GM19438 (cell line): ENCODE measurements at regions not wholly inside any gene's neighbourhood (a gene's known extent, or its start where the extent isn't known, plus 50 kb on each side); places are given as distances from the start of the nearest gene placed in this dataset.

Experiments used
- ATAC-seq: cut with Tn5 transposase; IDR thresholded peaks from one replicate; pipeline ENCODE4 v1.9.1; 2021; ENCODE audit warnings: low read depth; ENCODE audit not compliant: unreplicated experiment

GRCh38 chr13:89239361-89240127 is 1568.4 kb downstream of the SLITRK5 start:
- ATAC-seq = no peak

DNA sequence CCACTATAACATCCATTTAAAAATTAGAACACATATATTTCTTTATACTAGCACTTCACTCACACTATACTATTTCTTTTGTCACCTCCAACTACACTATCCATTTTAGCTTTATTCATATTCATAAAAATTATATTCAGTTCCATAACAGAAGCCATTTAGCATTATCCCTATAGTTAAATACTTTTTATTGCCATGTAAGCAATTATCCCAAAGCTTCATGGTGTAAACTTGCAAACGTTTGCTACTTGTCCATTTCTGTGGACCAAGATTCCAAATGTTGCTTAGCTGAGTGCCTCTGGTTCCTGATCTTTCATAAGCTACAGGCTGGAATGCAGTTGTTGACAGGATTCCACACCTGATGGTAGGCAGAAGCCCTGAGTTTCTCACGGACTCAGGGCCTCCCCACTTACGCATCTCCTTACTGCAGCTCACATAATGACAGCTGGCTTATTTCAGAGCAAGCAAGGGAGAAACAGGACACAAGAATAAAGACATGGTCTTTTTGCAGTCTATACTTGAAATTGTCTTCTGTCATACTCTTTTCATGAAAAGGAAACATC is 1584.8 kb downstream of the SLITRK5 start:
- ATAC-seq = no peak

- no peak for ATAC-seq
These were observed 1596.6 kb downstream of the SLITRK5 start for GRCh38 chr13:89267734-89268133.

GRCh38 chr13:89269737-89270136 is 1598.6 kb downstream of the SLITRK5 start:
- ATAC-seq = no peak

DNA sequence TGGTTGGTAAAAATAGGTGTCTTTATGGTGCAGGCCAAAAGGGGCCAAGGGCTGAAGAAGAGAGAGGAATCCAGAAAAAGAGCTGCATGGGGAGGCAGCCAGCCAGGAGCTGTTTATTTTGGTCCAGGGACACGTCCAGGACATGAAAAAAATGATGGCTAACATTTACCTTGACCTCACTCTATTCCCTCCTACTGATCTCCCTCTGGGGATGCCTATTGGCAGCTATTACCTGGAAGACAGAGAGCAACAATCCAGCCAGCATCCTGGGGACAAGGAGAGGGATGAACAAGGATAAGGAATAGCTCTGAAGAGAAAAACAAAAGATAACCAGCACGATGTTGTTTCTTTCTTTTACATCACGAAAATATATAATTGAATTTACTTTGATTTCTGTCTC is 1599.6 kb downstream of the SLITRK5 start:
- ATAC-seq = no peak

GRCh38 chr13:89279374-89279773 is 1608.2 kb downstream of the SLITRK5 start:
- ATAC-seq = no peak

DNA sequence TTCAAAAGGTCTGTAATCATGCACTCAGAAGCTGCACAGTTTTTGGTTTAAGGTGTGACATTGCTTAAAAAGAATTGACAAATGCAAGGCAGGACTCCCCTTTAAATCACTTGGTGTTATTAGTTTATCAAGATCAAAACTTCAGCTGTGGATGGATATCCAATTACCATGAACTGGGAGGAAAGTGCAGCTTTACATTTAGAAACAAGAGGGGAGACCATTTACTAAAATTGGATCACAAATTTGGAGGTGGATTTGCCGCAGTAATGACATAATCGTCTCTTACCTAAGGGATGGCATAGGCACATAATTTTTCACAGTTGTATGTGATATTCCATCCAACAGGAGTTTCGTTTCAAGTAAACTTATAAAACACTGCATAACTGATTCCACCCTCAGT is 1610.2 kb downstream of the SLITRK5 start:
- ATAC-seq = no peak

DNA sequence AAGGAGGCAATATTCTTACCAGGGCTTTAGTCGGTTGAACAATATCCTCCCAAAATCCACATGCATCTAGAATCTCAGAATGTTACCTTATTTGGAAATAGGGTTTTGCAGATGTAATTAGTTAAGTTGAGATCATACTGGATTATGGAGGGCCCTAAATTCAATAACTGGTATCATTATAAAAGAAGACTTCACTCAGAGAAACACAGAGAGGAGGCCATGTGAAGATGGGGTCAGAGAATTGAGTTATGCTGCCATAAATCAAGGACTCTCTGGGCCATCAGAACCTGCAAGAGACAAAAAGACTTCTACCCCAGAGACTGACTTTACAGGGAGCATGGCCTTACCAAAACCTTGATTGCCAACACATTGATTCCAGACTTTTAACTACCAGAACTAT is 1611.1 kb downstream of the SLITRK5 start:
- ATAC-seq = no peak

DNA sequence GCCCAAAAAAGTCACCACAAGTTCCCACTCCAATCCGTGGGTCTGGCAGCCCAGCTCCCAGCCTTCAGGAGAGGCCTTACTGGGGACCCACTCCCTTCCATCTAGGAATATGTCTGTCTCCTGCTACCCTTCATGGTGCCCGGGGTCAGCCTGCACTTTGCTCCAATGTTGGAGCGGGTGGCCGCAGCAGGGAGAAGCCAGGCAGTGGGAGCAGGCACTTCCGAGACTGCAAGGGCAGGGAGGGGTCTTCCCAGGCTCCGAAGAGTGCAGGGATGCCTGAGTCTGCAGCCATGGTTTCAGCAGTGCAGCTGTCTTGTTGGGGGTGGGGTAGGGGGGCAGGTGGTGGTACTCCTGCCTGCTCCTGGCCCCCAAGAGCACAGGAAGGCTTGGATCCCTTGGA is 1616.2 kb downstream of the SLITRK5 start:
- no peak for ATAC-seq

- no peak for ATAC-seq
These were observed 1623.1 kb downstream of the SLITRK5 start for GRCh38 chr13:89294115-89294867.

DNA sequence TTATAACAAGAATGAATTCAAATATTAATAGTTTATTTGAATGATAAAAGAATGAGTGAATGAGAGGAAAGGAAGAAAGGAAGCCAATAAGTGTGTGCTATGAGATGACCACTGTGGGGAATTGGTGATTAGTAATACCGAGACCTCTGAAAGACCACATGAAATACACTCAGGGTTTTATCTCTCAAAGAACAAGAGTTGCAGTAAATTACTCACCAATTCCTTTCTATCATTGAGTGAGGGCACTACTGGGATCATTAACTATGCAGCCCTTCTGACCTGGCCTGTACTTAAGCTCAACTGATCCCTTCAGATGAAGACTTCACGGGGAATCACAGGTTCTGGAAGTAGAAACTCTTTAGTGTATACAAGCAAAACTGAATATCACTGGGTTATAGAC is 1636.1 kb downstream of the SLITRK5 start:
- no peak for ATAC-seq

- ATAC-seq = no peak
These were observed 1639.9 kb downstream of the SLITRK5 start for GRCh38 chr13:89310943-89311672.

- no peak for ATAC-seq
These were observed 1644.1 kb downstream of the SLITRK5 start for GRCh38 chr13:89315287-89315686.

- ATAC-seq = no peak
These were observed 1651.3 kb downstream of the SLITRK5 start for GRCh38 chr13:89322466-89322865.

GRCh38 chr13:89324582-89324981 is 1653.4 kb downstream of the SLITRK5 start:
- no peak for ATAC-seq

DNA sequence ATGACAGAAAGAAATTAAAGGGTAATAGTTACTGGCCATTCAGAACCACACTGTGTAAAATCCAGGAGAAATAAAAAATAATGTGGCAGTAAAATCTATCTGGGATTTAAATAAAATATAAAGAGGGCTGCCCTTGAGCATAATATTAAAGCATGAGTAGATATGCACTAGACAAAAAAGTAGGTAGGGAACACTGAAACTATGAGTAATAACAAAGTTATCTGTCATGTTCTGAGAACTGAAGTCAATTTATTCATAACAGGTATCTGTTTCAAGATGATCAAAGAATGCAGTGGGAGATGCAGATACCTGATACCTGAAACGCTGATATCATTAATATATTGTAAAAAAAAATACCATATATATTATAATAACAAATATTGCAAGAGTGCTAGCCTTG is 1672.0 kb downstream of the SLITRK5 start:
- ATAC-seq = no peak

- ATAC-seq = no peak
These were observed 1681.2 kb downstream of the SLITRK5 start for GRCh38 chr13:89352384-89352783.

- ATAC-seq = no peak
These were observed 1690.7 kb downstream of the SLITRK5 start for GRCh38 chr13:89361909-89362308.

GRCh38 chr13:89363144-89363543 is 1692.0 kb downstream of the SLITRK5 start:
- ATAC-seq = no peak

DNA sequence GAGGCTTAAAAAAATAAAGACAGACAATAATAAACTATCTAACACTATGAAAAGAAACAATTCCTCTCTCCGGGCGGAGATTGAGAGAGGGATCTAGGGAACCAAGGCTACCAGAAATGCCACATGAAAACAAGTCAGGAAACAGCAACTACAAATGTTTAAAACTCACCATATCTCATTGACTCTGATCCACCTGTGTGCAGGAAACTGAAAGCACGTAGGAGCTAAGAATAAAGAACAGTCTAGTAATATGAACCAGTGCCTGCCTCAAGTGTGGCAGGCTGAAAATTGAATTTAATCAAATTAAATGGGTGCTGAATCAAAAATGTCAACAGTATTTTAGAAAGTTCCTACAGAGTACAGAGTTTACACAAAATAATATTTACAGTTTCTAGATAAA is 1701.0 kb downstream of the SLITRK5 start:
- ATAC-seq = no peak

DNA sequence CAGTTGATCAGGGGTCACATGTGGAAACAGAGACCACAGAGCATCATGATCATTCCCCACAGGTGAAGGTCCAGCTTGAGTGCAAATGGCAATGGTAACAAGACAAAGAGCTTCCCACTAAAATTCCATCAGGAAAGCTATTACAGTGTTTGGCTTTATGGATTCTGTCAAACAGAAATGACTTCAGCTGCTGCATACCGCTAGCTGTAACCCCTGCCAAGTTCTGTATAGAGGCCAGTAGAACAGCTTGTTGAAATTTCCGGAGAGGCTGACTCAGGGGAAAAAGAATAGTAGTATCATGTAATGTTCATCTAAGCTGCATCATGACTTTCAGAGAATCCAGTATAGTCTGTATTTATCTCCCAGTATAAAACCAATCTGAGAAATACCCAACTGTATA is 1704.7 kb downstream of the SLITRK5 start:
- no peak for ATAC-seq
